Keratinocyte (primary cell): ENCODE measurements at regions not wholly inside any gene's neighbourhood (a gene's known extent, or its start where the extent isn't known, plus 50 kb on each side); places are given as distances from the start of the nearest gene placed in this dataset.

Source experiments
- DNase-seq: peaks from one replicate; pipeline ENCODE4 v3.0.0-alpha.2; 2011; ENCODE audit warnings: low read depth, missing footprints, low spot score
- FAIRE-seq: peaks from 2 replicates; lab custom pipeline; 2011; peaks lifted over from hg19 to GRCh38; lab: Jason Lieb, UNC
- H2AFZ ChIP-seq: 2 replicates; pipeline ENCODE4 v1.6.0; 2012; ENCODE audit warnings: low read length, control low read depth, inconsistent platforms; ENCODE audit not compliant: control insufficient read depth
- H3K27ac ChIP-seq: 2 replicates; pipeline ENCODE4 v1.5.1; 2011; ENCODE audit warnings: low read length; ENCODE audit not compliant: control insufficient read depth, insufficient read depth
- H3K27me3 ChIP-seq: 3 replicates; pipeline ENCODE4 v1.6.0; 2011; ENCODE audit warnings: low read length; ENCODE audit not compliant: control insufficient read depth, insufficient read depth; ENCODE audit errors: extremely low read depth
- H3K36me3 ChIP-seq, 2 experiments: 2 replicates in 1 of 2; 3 replicates in 1 of 2; pipeline ENCODE4 v1.5.1; 2011; ENCODE audit warnings: low read length in 2 of 2, mild to moderate bottlenecking in 1 of 2; ENCODE audit not compliant: control insufficient read depth in 2 of 2, insufficient read depth in 2 of 2; ENCODE audit errors: extremely low read depth in 1 of 2
- H3K4me1 ChIP-seq: 3 replicates; pipeline ENCODE4 v1.5.1; 2011; ENCODE audit warnings: low read length; ENCODE audit not compliant: control insufficient read depth, insufficient read depth; ENCODE audit errors: extremely low read depth
- H3K4me2 ChIP-seq: 3 replicates; pipeline ENCODE4 v1.6.0; 2011; ENCODE audit warnings: low read depth, low read length; ENCODE audit not compliant: control insufficient read depth, insufficient read depth; ENCODE audit errors: extremely low read depth
- H3K4me3 ChIP-seq, 3 experiments: fragments of 200-600 bp in 1 of 3; sonication (generic) in 1 of 3; 2 replicates in 2 of 3; 3 replicates in 1 of 3; pipeline ENCODE4 v1.5.1; 2011 to 2016; ENCODE audit warnings: low read length in 3 of 3, mild to moderate bottlenecking in 3 of 3, control low read depth in 2 of 3, inconsistent platforms in 1 of 3, low read depth in 1 of 3, mixed read lengths in 1 of 3, mixed run types in 1 of 3, moderate library complexity in 1 of 3; ENCODE audit not compliant: control insufficient read depth in 2 of 3, insufficient read depth in 2 of 3; ENCODE audit errors: extremely low read depth in 1 of 3
- H3K79me2 ChIP-seq: 2 replicates; pipeline ENCODE4 v1.6.0; 2012; ENCODE audit warnings: low read length; ENCODE audit not compliant: control insufficient read depth, insufficient read depth
- H3K9ac ChIP-seq: 3 replicates; pipeline ENCODE4 v1.6.0; 2011; ENCODE audit warnings: low read length; ENCODE audit not compliant: control insufficient read depth, insufficient read depth; ENCODE audit errors: extremely low read depth
- H3K9me1 ChIP-seq: 3 replicates; pipeline ENCODE4 v1.6.0; 2011; ENCODE audit warnings: low read length; ENCODE audit not compliant: control insufficient read depth, insufficient read depth; ENCODE audit errors: extremely low read depth
- H3K9me3 ChIP-seq: 2 replicates; pipeline ENCODE4 v1.5.1; 2012; ENCODE audit warnings: low read depth, low read length; ENCODE audit not compliant: control insufficient read depth
- H4K20me1 ChIP-seq: 3 replicates; pipeline ENCODE4 v1.6.0; 2011; ENCODE audit warnings: low read length; ENCODE audit not compliant: control insufficient read depth, insufficient read depth; ENCODE audit errors: extremely low read depth
- CTCF ChIP-seq, 3 experiments: IDR thresholded peaks in 1 of 3; conservative IDR thresholded peaks in 1 of 3; optimal IDR thresholded peaks in 1 of 3; 2 replicates in 2 of 3; 3 replicates in 1 of 3; pipeline versions ENCODE3 to v1.5.1; 2011; ENCODE audit warnings: low read length in 3 of 3, mild to moderate bottlenecking in 3 of 3, moderate library complexity in 2 of 3, control low read depth in 1 of 3, inconsistent platforms in 1 of 3; ENCODE audit not compliant: insufficient read depth in 2 of 3; ENCODE audit errors: extremely low read depth in 1 of 3
- EZH2 ChIP-seq: IDR thresholded peaks from one replicate; pipeline ENCODE4 v1.6.1; 2012; ENCODE audit warnings: inconsistent platforms, mild to moderate bottlenecking, low read length, moderate library complexity
- dilution Hi-C: fragments of 300-500 bp; cut with MboI; formaldehyde crosslinking; loops from one replicate; pipeline ENCODE4 v1.7.0; 2020; ENCODE audit warnings: low sequenced_read_pairs; ENCODE audit not compliant: extremely low pct_ligation_motif_present

- Histone ChIP-seq H3K4me2 (no peak overlapping the region), H3K9ac (no peak overlapping the region), H3K27ac (no peak overlapping the region), H3K27me3 (no peaks in the 10 kb centered on the region), H3K9me1 (no peaks in the 10 kb centered on the region), H3K9me3 (no peaks in the 10 kb centered on the region), H4K20me1 (no peaks in the 10 kb centered on the region), H3K4me3 (no peak overlapping the region), H3K79me2 (no peaks in the 10 kb centered on the region), H2AFZ (no peak overlapping the region), H3K36me3 (no peaks in the 10 kb centered on the region), H3K4me1 (no peaks in the 10 kb centered on the region)
- dilution Hi-C loops: no loop called here
- DNase-seq (no peak), FAIRE-seq (no peak)
- TF ChIP-seq CTCF (optimal IDR thresholded peaks at IDR 0.05 in 1 of 3, IDR thresholded peaks at IDR 0.05 in 1 of 3, conservative IDR thresholded peaks at IDR 0.05 in 1 of 3; ENCODE audit: extremely low read depth in 1 of 3, insufficient read depth in 2 of 3, low read length in 3 of 3) (no peak), EZH2 (no peak)
Observed at GRCh38 chr1:73824065-73824464, 373.9 kb downstream of the LRRIQ3 start.

GRCh38 chr1:73821520-73821919, 376.5 kb downstream of the LRRIQ3 start:
- no peaks in the 10 kb centered on the region for H4K20me1 ChIP-seq
- dilution Hi-C loops: no loop called here

More at GRCh38 chr1:73821520-73821919, 376.5 kb downstream of the LRRIQ3 start:
- DNase-seq (no peak), FAIRE-seq (no peak)
- no peak overlapping the region for H2AFZ ChIP-seq
- no peaks in the 10 kb centered on the region for H3K79me2 ChIP-seq
- no peaks in the 10 kb centered on the region for H3K36me3 ChIP-seq
- no peak overlapping the region for H3K27ac ChIP-seq
- no peaks in the 10 kb centered on the region for H3K9me3 ChIP-seq
- no peaks in the 10 kb centered on the region for H3K9me1 ChIP-seq
- H3K4me1 ChIP-seq: no peaks in the 10 kb centered on the region
- no peak overlapping the region for H3K4me3 ChIP-seq
- H3K9ac ChIP-seq: no peak overlapping the region
- no peaks in the 10 kb centered on the region for H3K27me3 ChIP-seq
- no peak for TF ChIP-seq EZH2
- TF ChIP-seq CTCF (optimal IDR thresholded peaks at IDR 0.05 in 1 of 3, IDR thresholded peaks at IDR 0.05 in 1 of 3, conservative IDR thresholded peaks at IDR 0.05 in 1 of 3; ENCODE audit: extremely low read depth in 1 of 3, insufficient read depth in 2 of 3, low read length in 3 of 3): no peak
- H3K4me2 ChIP-seq: no peak overlapping the region
